SK-N-SH (cell line): ENCODE measurements at regions not wholly inside any gene's neighbourhood (a gene's known extent, or its start where the extent isn't known, plus 50 kb on each side); places are given as distances from the start of the nearest gene placed in this dataset.

Experiments used
- JUND ChIP-seq: IDR thresholded peaks from 2 replicates; pipeline ENCODE4 v1.4.0; 2012
- MXI1 ChIP-seq: IDR thresholded peaks from 2 replicates; pipeline ENCODE4 v1.6.1; 2012; ENCODE audit warnings: mild to moderate bottlenecking, low read depth, low read length, improper control_type of control experiment
- POLR2AphosphoS5 ChIP-seq: IDR thresholded peaks from 2 replicates; pipeline ENCODE4 v1.6.1; 2012; ENCODE audit warnings: low read depth, low read length
- SMC3 ChIP-seq: IDR thresholded peaks from 2 replicates; pipeline ENCODE4 v1.6.1; 2012; ENCODE audit warnings: low read depth, low read length, improper control_type of control experiment
- TCF12 ChIP-seq: IDR thresholded peaks from 2 replicates; pipeline ENCODE4 v1.4.0; 2012
- TF ChIP-seq, protein P1 (sequence below): fragments of 200-600 bp; sonication (generic); IDR thresholded peaks from 2 replicates; pipeline ENCODE4 v1.6.1; 2017; ENCODE audit warnings: antibody characterized with exemption, mild to moderate bottlenecking, moderate library complexity
- TF ChIP-seq, protein P2 (sequence below): fragments of 150-350 bp; IDR thresholded peaks from 2 replicates; pipeline ENCODE4 v1.6.1; 2016; ENCODE audit warnings: mild to moderate bottlenecking, low read depth, low read length
- TF ChIP-seq, protein P3 (sequence below): fragments of 150-350 bp; IDR thresholded peaks from 2 replicates; pipeline ENCODE4 v1.6.1; 2017; ENCODE audit warnings: antibody characterized with exemption, low read length, low read depth, borderline replicate concordance

DNA sequence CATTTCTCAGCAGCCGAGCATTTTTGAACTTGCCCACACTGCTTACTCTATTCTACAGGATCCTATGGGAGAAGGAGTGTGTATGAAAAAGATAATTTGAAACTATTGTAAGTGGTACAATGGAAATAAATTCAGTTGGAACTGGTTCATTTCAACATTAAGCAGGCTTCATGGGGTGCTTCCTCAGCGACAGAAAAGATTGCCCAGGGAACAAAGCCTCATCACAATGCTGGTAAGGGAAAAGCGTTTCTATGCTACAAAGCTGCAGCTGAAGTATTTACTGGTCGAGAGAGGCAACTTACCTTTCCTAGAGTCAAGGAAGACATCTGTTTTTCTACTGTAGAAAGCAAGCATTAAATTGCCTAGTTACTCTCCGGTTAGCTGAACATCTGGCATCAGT lies 568.2 kb upstream of the ZP4 start:
- TF ChIP-seq TCF12 (no peak), MXI1 (no peak), SMC3 (no peak), JUND (no peak), POLR2AphosphoS5 (no peak)
- TF ChIP-seq, protein P1, sequence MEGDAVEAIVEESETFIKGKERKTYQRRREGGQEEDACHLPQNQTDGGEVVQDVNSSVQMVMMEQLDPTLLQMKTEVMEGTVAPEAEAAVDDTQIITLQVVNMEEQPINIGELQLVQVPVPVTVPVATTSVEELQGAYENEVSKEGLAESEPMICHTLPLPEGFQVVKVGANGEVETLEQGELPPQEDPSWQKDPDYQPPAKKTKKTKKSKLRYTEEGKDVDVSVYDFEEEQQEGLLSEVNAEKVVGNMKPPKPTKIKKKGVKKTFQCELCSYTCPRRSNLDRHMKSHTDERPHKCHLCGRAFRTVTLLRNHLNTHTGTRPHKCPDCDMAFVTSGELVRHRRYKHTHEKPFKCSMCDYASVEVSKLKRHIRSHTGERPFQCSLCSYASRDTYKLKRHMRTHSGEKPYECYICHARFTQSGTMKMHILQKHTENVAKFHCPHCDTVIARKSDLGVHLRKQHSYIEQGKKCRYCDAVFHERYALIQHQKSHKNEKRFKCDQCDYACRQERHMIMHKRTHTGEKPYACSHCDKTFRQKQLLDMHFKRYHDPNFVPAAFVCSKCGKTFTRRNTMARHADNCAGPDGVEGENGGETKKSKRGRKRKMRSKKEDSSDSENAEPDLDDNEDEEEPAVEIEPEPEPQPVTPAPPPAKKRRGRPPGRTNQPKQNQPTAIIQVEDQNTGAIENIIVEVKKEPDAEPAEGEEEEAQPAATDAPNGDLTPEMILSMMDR, result no peak
- TF ChIP-seq, protein P2, sequence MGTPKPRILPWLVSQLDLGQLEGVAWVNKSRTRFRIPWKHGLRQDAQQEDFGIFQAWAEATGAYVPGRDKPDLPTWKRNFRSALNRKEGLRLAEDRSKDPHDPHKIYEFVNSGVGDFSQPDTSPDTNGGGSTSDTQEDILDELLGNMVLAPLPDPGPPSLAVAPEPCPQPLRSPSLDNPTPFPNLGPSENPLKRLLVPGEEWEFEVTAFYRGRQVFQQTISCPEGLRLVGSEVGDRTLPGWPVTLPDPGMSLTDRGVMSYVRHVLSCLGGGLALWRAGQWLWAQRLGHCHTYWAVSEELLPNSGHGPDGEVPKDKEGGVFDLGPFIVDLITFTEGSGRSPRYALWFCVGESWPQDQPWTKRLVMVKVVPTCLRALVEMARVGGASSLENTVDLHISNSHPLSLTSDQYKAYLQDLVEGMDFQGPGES, result no peak
- TF ChIP-seq, protein P3, sequence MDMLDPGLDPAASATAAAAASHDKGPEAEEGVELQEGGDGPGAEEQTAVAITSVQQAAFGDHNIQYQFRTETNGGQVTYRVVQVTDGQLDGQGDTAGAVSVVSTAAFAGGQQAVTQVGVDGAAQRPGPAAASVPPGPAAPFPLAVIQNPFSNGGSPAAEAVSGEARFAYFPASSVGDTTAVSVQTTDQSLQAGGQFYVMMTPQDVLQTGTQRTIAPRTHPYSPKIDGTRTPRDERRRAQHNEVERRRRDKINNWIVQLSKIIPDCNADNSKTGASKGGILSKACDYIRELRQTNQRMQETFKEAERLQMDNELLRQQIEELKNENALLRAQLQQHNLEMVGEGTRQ, result no peak
